Endothelial cell of umbilical vein (primary cell): ENCODE measurements at regions not wholly inside any gene's neighbourhood (a gene's known extent, or its start where the extent isn't known, plus 50 kb on each side); places are given as distances from the start of the nearest gene placed in this dataset.

Experiments
- CTCF ChIP-seq, 2 donors: IDR thresholded peaks; 1 replicate in 1 of 2; 2 replicates in 1 of 2; pipeline ENCODE4 v1.5.1; 2011; ENCODE audit warnings: low read length in 2 of 2, mild to moderate bottlenecking in 2 of 2, moderate library complexity in 2 of 2, control low read depth in 1 of 2, inconsistent platforms in 1 of 2, low read depth in 1 of 2; ENCODE audit not compliant: insufficient read depth in 1 of 2; ENCODE audit errors: extremely low read depth in 1 of 2
- EZH2 ChIP-seq: IDR thresholded peaks from 2 replicates; pipeline ENCODE4 v1.6.1; 2012; ENCODE audit warnings: borderline replicate concordance, low read depth, mild to moderate bottlenecking, moderate library complexity, low read length, inconsistent platforms; ENCODE audit not compliant: severe bottlenecking
- MYC ChIP-seq: IDR thresholded peaks from one replicate; pipeline ENCODE4 v1.6.1; 2011; ENCODE audit warnings: mild to moderate bottlenecking, low read depth, low read length

GRCh38 chr5:72565513-72566289 lies 58.5 kb upstream of the ZNF366 start:
- TF ChIP-seq CTCF (IDR thresholded peaks at IDR 0.05; ENCODE audit: extremely low read depth in 1 of 2, insufficient read depth in 1 of 2, low read depth in 1 of 2, low read length in 2 of 2) (no peak), EZH2 (no peak), MYC (no peak)
